DND-41 (cell line): ENCODE measurements at regions not wholly inside any gene's neighbourhood (a gene's known extent, or its start where the extent isn't known, plus 50 kb on each side); places are given as distances from the start of the nearest gene placed in this dataset.

Source experiments
- ATAC-seq: fragments of 200-7000 bp; cut with Tn5 transposase; 3 replicates; pipeline ENCODE4 v1.9.1; 2021; ENCODE audit warnings: low read depth; ENCODE audit not compliant: insufficient read depth
- DNase-seq: peaks from one replicate; pipeline ENCODE4 v3.0.0-alpha.2; 2020
- H2AFZ ChIP-seq: 2 replicates; pipeline ENCODE4 v1.6.0; 2012; ENCODE audit warnings: low read depth, low read length
- H3K27ac ChIP-seq: 2 replicates; pipeline ENCODE4 v1.5.1; 2012; ENCODE audit warnings: low read length, inconsistent platforms
- H3K27me3 ChIP-seq: fragments of 200-600 bp; sonication (generic); 2 replicates; pipeline ENCODE4 v1.6.0; 2012; ENCODE audit warnings: low read length, mild to moderate bottlenecking, inconsistent platforms; ENCODE audit not compliant: insufficient read depth, poor library complexity
- H3K36me3 ChIP-seq: 2 replicates; pipeline ENCODE4 v1.5.1; 2012; ENCODE audit warnings: low read length, inconsistent platforms; ENCODE audit not compliant: insufficient read depth
- H3K4me1 ChIP-seq: 2 replicates; pipeline ENCODE4 v1.5.1; 2012; ENCODE audit warnings: mild to moderate bottlenecking, low read length; ENCODE audit not compliant: insufficient read depth
- H3K4me2 ChIP-seq: 2 replicates; pipeline ENCODE4 v1.6.0; 2012; ENCODE audit warnings: mild to moderate bottlenecking, moderate library complexity, low read length, inconsistent platforms; ENCODE audit not compliant: insufficient read depth
- H3K4me3 ChIP-seq, 2 experiments: fragments of 200-600 bp in 1 of 2; shearing (Covaris generic) in 1 of 2; 2 replicates each; pipeline ENCODE4 v1.5.1; 2012 to 2016; ENCODE audit warnings: inconsistent platforms in 2 of 2, low read length in 2 of 2, mild to moderate bottlenecking in 2 of 2, low read depth in 1 of 2, moderate library complexity in 1 of 2
- H3K79me2 ChIP-seq: 2 replicates; pipeline ENCODE4 v1.6.0; 2012; ENCODE audit warnings: low read length, inconsistent platforms; ENCODE audit not compliant: insufficient read depth
- H3K9ac ChIP-seq: 2 replicates; pipeline ENCODE4 v1.6.0; 2012; ENCODE audit warnings: low read depth, mild to moderate bottlenecking, inconsistent platforms, low read length, moderate library complexity
- H3K9me3 ChIP-seq: 2 replicates; pipeline ENCODE4 v1.5.1; 2012; ENCODE audit warnings: low read length, moderate library complexity, mild to moderate bottlenecking, inconsistent platforms; ENCODE audit not compliant: insufficient read depth, severe bottlenecking
- H4K20me1 ChIP-seq: 2 replicates; pipeline ENCODE4 v1.6.0; 2012; ENCODE audit warnings: low read length; ENCODE audit not compliant: insufficient read depth
- EZH2 ChIP-seq: IDR thresholded peaks from 3 replicates; pipeline ENCODE4 v1.6.1; 2012; ENCODE audit warnings: borderline replicate concordance, low read depth, mild to moderate bottlenecking, moderate library complexity, low read length, inconsistent platforms; ENCODE audit not compliant: severe bottlenecking
- TF ChIP-seq, protein P1 (sequence below): IDR thresholded peaks from 2 replicates; pipeline ENCODE4 v1.5.1; 2012; ENCODE audit warnings: borderline replicate concordance, low read length, moderate library complexity, mild to moderate bottlenecking; ENCODE audit not compliant: poor library complexity, severe bottlenecking; ENCODE audit errors: extremely low read depth

- Histone ChIP-seq H3K4me3 (no peak overlapping the region), H3K79me2 (no peaks in the 10 kb centered on the region), H3K27ac (no peak overlapping the region), H3K4me2 (no peak overlapping the region), H4K20me1 (no peaks in the 10 kb centered on the region), H3K4me1 (no peaks in the 10 kb centered on the region), H3K9ac (no peak overlapping the region), H3K36me3 (no peaks in the 10 kb centered on the region), H3K27me3 (no peaks in the 10 kb centered on the region), H2AFZ (no peak overlapping the region), H3K9me3 (no peaks in the 10 kb centered on the region)
- no peak for ATAC-seq
- no peak for TF ChIP-seq EZH2
- TF ChIP-seq, protein P1, sequence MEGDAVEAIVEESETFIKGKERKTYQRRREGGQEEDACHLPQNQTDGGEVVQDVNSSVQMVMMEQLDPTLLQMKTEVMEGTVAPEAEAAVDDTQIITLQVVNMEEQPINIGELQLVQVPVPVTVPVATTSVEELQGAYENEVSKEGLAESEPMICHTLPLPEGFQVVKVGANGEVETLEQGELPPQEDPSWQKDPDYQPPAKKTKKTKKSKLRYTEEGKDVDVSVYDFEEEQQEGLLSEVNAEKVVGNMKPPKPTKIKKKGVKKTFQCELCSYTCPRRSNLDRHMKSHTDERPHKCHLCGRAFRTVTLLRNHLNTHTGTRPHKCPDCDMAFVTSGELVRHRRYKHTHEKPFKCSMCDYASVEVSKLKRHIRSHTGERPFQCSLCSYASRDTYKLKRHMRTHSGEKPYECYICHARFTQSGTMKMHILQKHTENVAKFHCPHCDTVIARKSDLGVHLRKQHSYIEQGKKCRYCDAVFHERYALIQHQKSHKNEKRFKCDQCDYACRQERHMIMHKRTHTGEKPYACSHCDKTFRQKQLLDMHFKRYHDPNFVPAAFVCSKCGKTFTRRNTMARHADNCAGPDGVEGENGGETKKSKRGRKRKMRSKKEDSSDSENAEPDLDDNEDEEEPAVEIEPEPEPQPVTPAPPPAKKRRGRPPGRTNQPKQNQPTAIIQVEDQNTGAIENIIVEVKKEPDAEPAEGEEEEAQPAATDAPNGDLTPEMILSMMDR = no peak
- DNase-seq = no peak
Observed at GRCh38 chr4:17309567-17310268, 202.2 kb downstream of the QDPR start.

- Histone ChIP-seq H3K4me2 (no peak overlapping the region), H3K36me3 (no peaks in the 10 kb centered on the region), H3K79me2 (no peaks in the 10 kb centered on the region), H3K4me3 (no peak overlapping the region), H2AFZ (no peak overlapping the region), H3K27ac (no peak overlapping the region), H3K4me1 (no peaks in the 10 kb centered on the region), H4K20me1 (no peaks in the 10 kb centered on the region), H3K27me3 (no peaks in the 10 kb centered on the region), H3K9me3 (no peaks in the 10 kb centered on the region), H3K9ac (no peak overlapping the region)
- TF ChIP-seq EZH2 = no peak
- TF ChIP-seq, protein P1 = no peak
- DNase-seq (no peak), ATAC-seq (no peak)
Observed at GRCh38 chr4:17301869-17302268, 210.0 kb downstream of the QDPR start.

GRCh38 chr4:17301266-17301665 lies 210.6 kb downstream of the QDPR start:
- Histone ChIP-seq H3K27me3 (no peaks in the 10 kb centered on the region), H2AFZ (no peak overlapping the region), H3K4me1 (no peaks in the 10 kb centered on the region), H3K9me3 (no peaks in the 10 kb centered on the region), H3K4me3 (no peak overlapping the region), H3K9ac (no peak overlapping the region), H3K27ac (no peak overlapping the region), H3K4me2 (no peak overlapping the region), H4K20me1 (no peaks in the 10 kb centered on the region), H3K79me2 (no peaks in the 10 kb centered on the region), H3K36me3 (no peaks in the 10 kb centered on the region)
- no peak for DNase-seq
- no peak for ATAC-seq
- no peak for TF ChIP-seq EZH2
- TF ChIP-seq, protein P1 = no peak
